Skin epidermis (tissue), 12 donors: ENCODE measurements at regions not wholly inside any gene's neighbourhood (a gene's known extent, or its start where the extent isn't known, plus 50 kb on each side); places are given as distances from the start of the nearest gene placed in this dataset.

Experiments used
- H3K27ac ChIP-seq, 21 experiments: fragments of 200-600 bp; sonication (generic) in 11 of 21; one replicate each; pipeline ENCODE4 v1.5.0; 2020; ENCODE audit warnings: mild to moderate bottlenecking in 3 of 21, inconsistent platforms in 2 of 21, moderate library complexity in 2 of 21
- H3K4me3 ChIP-seq, 7 experiments: fragments of 200-600 bp; sonication (generic) in 2 of 7; one replicate each; pipeline ENCODE4 v1.5.0; 2020; ENCODE audit warnings: inconsistent platforms in 2 of 7, mild to moderate bottlenecking in 2 of 7, moderate library complexity in 1 of 7

- H3K4me3 ChIP-seq = no peak overlapping the region
- H3K27ac ChIP-seq = no peak overlapping the region
Measured at GRCh38 chr16:85261204-85261603, 148.9 kb upstream of the CIBAR2 start.

GRCh38 chr16:85261657-85262557 lies 149.6 kb upstream of the CIBAR2 start:
- Histone ChIP-seq H3K27ac (no peak overlapping the region), H3K4me3 (no peak overlapping the region)

GRCh38 chr16:85262558-85263238 lies 150.4 kb upstream of the CIBAR2 start:
- H3K4me3 ChIP-seq = no peak overlapping the region
- no peak overlapping the region for H3K27ac ChIP-seq

- H3K4me3 ChIP-seq = no peak overlapping the region
- H3K27ac ChIP-seq = no peak overlapping the region
Measured at GRCh38 chr16:85263239-85263585, 150.9 kb upstream of the CIBAR2 start.

- Histone ChIP-seq H3K27ac (no peak overlapping the region), H3K4me3 (no peak overlapping the region)
Measured at GRCh38 chr16:85264752-85265151, 152.5 kb upstream of the CIBAR2 start.

GRCh38 chr16:85265161-85265784 lies 153.0 kb upstream of the CIBAR2 start:
- no peak overlapping the region for H3K27ac ChIP-seq
- no peak overlapping the region for H3K4me3 ChIP-seq

GRCh38 chr16:85265810-85266209 lies 153.5 kb upstream of the CIBAR2 start:
- no peak overlapping the region for H3K27ac ChIP-seq
- H3K4me3 ChIP-seq = no peak overlapping the region

- Histone ChIP-seq H3K27ac (no peak overlapping the region), H3K4me3 (no peak overlapping the region)
Measured at GRCh38 chr16:85266857-85267256, 154.6 kb upstream of the CIBAR2 start.

- Histone ChIP-seq H3K27ac (no peak overlapping the region), H3K4me3 (no peak overlapping the region)
Measured at GRCh38 chr16:85267414-85267945, 155.2 kb upstream of the CIBAR2 start.

- Histone ChIP-seq H3K4me3 (no peak overlapping the region), H3K27ac (no peak overlapping the region)
Measured at GRCh38 chr16:85269165-85269564, 156.9 kb upstream of the CIBAR2 start.

- H3K27ac ChIP-seq = no peak overlapping the region
- no peak overlapping the region for H3K4me3 ChIP-seq
Measured at GRCh38 chr16:85270374-85270773, 158.1 kb upstream of the CIBAR2 start.

- no peak overlapping the region for H3K27ac ChIP-seq
- no peak overlapping the region for H3K4me3 ChIP-seq
Measured at GRCh38 chr16:85271198-85271597, 158.9 kb upstream of the CIBAR2 start.

- Histone ChIP-seq H3K27ac (no peak overlapping the region), H3K4me3 (no peak overlapping the region)
Measured at GRCh38 chr16:85273293-85273692, 161.0 kb upstream of the CIBAR2 start.

- no peak overlapping the region for H3K27ac ChIP-seq
Measured at GRCh38 chr16:85274501-85274900, 162.2 kb upstream of the CIBAR2 start.

GRCh38 chr16:85274924-85275323 lies 162.7 kb upstream of the CIBAR2 start:
- no peak overlapping the region for H3K27ac ChIP-seq
- H3K4me3 ChIP-seq = no peak overlapping the region

More at GRCh38 chr16:85274501-85274900, 162.2 kb upstream of the CIBAR2 start:
- no peak overlapping the region for H3K4me3 ChIP-seq

- H3K4me3 ChIP-seq = no peak overlapping the region
- H3K27ac ChIP-seq = no peak overlapping the region
Measured at GRCh38 chr16:85275533-85276249, 163.4 kb upstream of the CIBAR2 start.

GRCh38 chr16:85276258-85276657 lies 164.0 kb upstream of the CIBAR2 start:
- Histone ChIP-seq H3K4me3 (no peak overlapping the region), H3K27ac (no peak overlapping the region)

GRCh38 chr16:85276721-85277120 lies 164.4 kb upstream of the CIBAR2 start:
- Histone ChIP-seq H3K27ac (no peak overlapping the region), H3K4me3 (no peak overlapping the region)

GRCh38 chr16:85278839-85279238 lies 166.6 kb upstream of the CIBAR2 start:
- Histone ChIP-seq H3K4me3 (no peak overlapping the region), H3K27ac (no peak overlapping the region)

GRCh38 chr16:85279402-85279801 lies 167.1 kb upstream of the CIBAR2 start:
- Histone ChIP-seq H3K27ac (no peak overlapping the region), H3K4me3 (no peak overlapping the region)
